Body of pancreas (tissue), 4 donors: ENCODE measurements at regions not wholly inside any gene's neighbourhood (a gene's known extent, or its start where the extent isn't known, plus 50 kb on each side); places are given as distances from the start of the nearest gene placed in this dataset.

Experiments used
- ATAC-seq: fragments of 150-250 bp; one replicate; pipeline ENCODE4 v1.9.1; 2016
- DNase-seq, 4 donors: peaks; one replicate each; pipeline ENCODE4 v3.0.0-alpha.2; 2019
- H3K27ac ChIP-seq, 4 donors: fragments of 200-600 bp; sonication (generic); 1 replicate in 3 of 4; 2 replicates in 1 of 4; pipeline versions ENCODE4 v1.5.1 to v1.6.1; 2016 to 2019; ENCODE audit warnings: mild to moderate bottlenecking in 1 of 4, mixed read lengths in 1 of 4, moderate library complexity in 1 of 4
- H3K27me3 ChIP-seq, 2 donors: fragments of 200-600 bp; sonication (generic); one replicate each; pipeline ENCODE4 v1.6.0; 2016; ENCODE audit warnings: mild to moderate bottlenecking in 1 of 2
- H3K36me3 ChIP-seq, 2 donors: fragments of 200-600 bp; sonication (generic); replicated peaks in 1 of 2; 2 replicates each; pipeline ENCODE4 v1.5.1; 2016; ENCODE audit warnings: low read depth in 2 of 2; ENCODE audit not compliant: insufficient read depth in 1 of 2
- H3K4me1 ChIP-seq: fragments of 200-600 bp; sonication (generic); one replicate; pipeline ENCODE4 v1.6.0; 2016
- H3K4me3 ChIP-seq, 2 donors: fragments of 200-600 bp; sonication (generic); 1 replicate in 1 of 2; 2 replicates in 1 of 2; pipeline ENCODE4 v1.5.1; 2016 to 2019
- H3K9me3 ChIP-seq, 3 donors: fragments of 200-600 bp; sonication (generic); 1 replicate in 2 of 3; 2 replicates in 1 of 3; pipeline ENCODE4 v1.5.1; 2016
- CTCF ChIP-seq, 7 experiments: fragments of 450-650 bp in 4 of 7; fragments of 200-600 bp in 3 of 7; sonication (generic) in 3 of 7; IDR thresholded peaks; one replicate each; pipeline ENCODE4 v1.5.1; 2016 to 2019; ENCODE audit warnings: antibody characterized with exemption in 7 of 7
- POLR2A ChIP-seq, 3 donors: fragments of 450-650 bp; IDR thresholded peaks; one replicate each; pipeline ENCODE4 v1.6.1; 2016; ENCODE audit warnings: antibody characterized with exemption in 3 of 3, mild to moderate bottlenecking in 2 of 3
- WGBS, 2 donors: methylation state at CpG; one replicate each; pipeline ENCODE4 v1.1.5; 2017; 5-methylcytosine and 5-hydroxymethylcytosine counted together
- intact Hi-C: fragments of 100-400 bp; cut with DNase I; formaldehyde crosslinking; loops from one replicate; pipeline ENCODE4 v1.15.1; 2023

- DNase-seq (no peak), ATAC-seq (no peak)
- WGBS, 2 donors = 77 to 87% methylated on average over 9 to 10 of the region's 10 CpGs
- H3K9me3 ChIP-seq = no peaks in the 10 kb centered on the region
- TF ChIP-seq POLR2A (IDR thresholded peaks at IDR 0.05) = no peak
- TF ChIP-seq CTCF (IDR thresholded peaks at IDR 0.05) = no peak
- no peak overlapping the region for H3K27ac ChIP-seq
- H3K36me3 ChIP-seq = no peaks in the 10 kb centered on the region
- peaks cover 1% of the 10 kb centered on the region for H3K4me1 ChIP-seq
- intact Hi-C loops = no loop called here
- H3K27me3 ChIP-seq = no peaks in the 10 kb centered on the region
- H3K4me3 ChIP-seq = no peak overlapping the region
Observed at GRCh38 chr22:27159716-27160295, 502.4 kb downstream of the MIAT start.

- Histone ChIP-seq H3K27me3 (no peaks in the 10 kb centered on the region), H3K27ac (no peak overlapping the region), H3K9me3 (no peaks in the 10 kb centered on the region), H3K4me1 (no peaks in the 10 kb centered on the region), H3K4me3 (no peak overlapping the region), H3K36me3 (no peaks in the 10 kb centered on the region)
- intact Hi-C loops = no loop called here
- WGBS, 2 donors = 34 to 54% methylated on average over 6 of the region's 6 CpGs
- no peak for ATAC-seq
- TF ChIP-seq CTCF (IDR thresholded peaks at IDR 0.05) (no peak), POLR2A (IDR thresholded peaks at IDR 0.05) (no peak)
- no peak for DNase-seq
Observed at GRCh38 chr22:27163162-27164137, 506.1 kb downstream of the MIAT start.

GRCh38 chr22:27164781-27165503 lies 507.6 kb downstream of the MIAT start:
- Histone ChIP-seq H3K27ac (no peak overlapping the region), H3K36me3 (no peaks in the 10 kb centered on the region), H3K9me3 (no peaks in the 10 kb centered on the region), H3K4me1 (no peaks in the 10 kb centered on the region), H3K4me3 (no peak overlapping the region), H3K27me3 (no peaks in the 10 kb centered on the region)
- TF ChIP-seq POLR2A (IDR thresholded peaks at IDR 0.05) (no peak), CTCF (IDR thresholded peaks at IDR 0.05) (no peak)
- WGBS, 2 donors = 66 to 67% methylated on average over 5 of the region's 5 CpGs
- ATAC-seq = no peak
- intact Hi-C loops = no loop called here
- no peak for DNase-seq

- Histone ChIP-seq H3K27me3 (no peaks in the 10 kb centered on the region), H3K9me3 (no peaks in the 10 kb centered on the region), H3K4me1 (no peaks in the 10 kb centered on the region), H3K27ac (no peak overlapping the region), H3K4me3 (no peak overlapping the region), H3K36me3 (no peaks in the 10 kb centered on the region)
- no peak for DNase-seq
- WGBS, 2 donors = 58% methylated on average over 3 of the region's 3 CpGs
- TF ChIP-seq POLR2A (IDR thresholded peaks at IDR 0.05) (no peak), CTCF (IDR thresholded peaks at IDR 0.05) (no peak)
- no peak for ATAC-seq
- intact Hi-C loops = no loop called here
Observed at GRCh38 chr22:27168681-27169080, 511.3 kb downstream of the MIAT start.
